ENCODE measurements at regions not wholly inside any gene's neighbourhood (a gene's known extent, or its start where the extent isn't known, plus 50 kb on each side); places are given as distances from the start of the nearest gene placed in this dataset.

DNA sequence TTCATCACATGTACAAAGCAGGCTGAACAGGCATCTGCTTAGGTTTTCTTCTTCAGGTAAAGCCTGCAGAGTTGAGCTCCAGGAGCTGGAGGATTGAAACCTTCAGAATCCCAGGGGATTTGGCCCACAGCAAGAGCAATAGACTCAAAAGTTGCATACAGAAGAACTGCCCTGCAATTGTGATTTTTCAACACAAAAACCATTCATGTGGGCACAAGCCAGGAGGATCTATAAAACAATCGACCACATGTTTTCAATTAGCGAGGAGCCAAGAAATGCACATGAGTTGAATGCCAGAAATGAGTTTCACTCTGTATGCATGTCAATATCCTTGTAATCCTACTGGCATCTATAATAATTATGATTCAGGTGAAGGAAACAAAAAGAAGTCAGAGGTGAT is 576.4 kb downstream of the HDGFL1 start:
- no peak for DNase-seq (ENCODE audit: low spot score)

DNA sequence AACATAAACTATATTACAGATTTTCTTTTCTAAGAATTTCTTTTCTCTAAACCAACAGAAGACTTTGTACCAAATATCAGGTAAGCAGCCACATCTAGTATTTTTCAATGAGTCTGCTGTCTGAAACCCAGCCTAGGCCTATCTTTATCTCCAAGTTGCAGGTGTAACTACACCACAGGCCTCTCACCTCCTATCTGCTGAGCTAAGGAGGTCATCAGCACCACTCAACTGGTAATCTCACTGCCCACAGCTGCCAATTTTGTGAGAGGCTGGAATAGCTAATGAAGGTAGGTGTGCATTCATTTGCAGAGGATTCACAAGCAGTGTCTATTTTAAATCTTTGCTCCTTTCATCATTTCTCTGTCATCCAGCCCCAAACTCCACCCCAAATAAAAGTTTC is 584.8 kb downstream of the HDGFL1 start:
- DNase-seq (ENCODE audit: low spot score), result no peak

DNA sequence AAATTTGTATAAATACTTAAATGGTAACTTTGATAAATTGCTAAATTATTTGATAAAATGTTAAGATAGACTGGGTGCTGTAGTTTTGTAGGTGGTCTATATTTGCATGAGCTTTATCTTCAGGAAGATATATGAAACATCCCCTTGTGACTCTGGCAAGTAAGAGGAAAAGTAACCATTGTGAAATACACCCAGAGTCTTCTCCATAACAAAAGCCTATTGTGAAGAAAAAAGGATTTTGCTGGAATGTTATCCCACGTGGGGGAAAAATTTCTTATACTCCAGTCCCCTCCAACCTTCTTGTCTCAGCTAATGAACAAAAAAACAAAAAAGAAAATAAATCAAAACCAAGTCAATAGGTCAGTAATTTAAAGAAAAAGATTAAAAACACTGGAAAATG is 600.7 kb downstream of the HDGFL1 start:
- DNase-seq (ENCODE audit: low spot score), result no peak

DNA sequence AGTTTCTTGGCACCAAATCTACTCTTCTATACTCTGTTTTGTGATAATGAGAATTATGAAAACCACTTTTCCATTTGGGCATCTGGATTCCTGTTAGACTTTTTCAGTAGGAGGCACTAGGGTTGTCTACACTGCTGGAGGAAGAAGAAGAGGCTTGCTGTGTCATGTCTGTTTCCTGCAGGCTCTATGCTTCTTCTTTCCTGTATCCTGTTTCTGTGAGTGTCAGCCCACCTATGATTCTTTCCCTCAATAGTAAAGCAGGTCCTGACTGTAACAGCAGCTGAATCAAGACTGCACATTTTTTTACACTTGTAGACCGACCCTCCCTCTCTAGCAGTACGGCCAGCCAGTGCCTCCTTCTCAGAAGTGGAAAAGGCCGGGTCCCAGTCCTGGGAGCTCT is 603.9 kb downstream of the HDGFL1 start:
- no peak for DNase-seq (ENCODE audit: low spot score)

DNA sequence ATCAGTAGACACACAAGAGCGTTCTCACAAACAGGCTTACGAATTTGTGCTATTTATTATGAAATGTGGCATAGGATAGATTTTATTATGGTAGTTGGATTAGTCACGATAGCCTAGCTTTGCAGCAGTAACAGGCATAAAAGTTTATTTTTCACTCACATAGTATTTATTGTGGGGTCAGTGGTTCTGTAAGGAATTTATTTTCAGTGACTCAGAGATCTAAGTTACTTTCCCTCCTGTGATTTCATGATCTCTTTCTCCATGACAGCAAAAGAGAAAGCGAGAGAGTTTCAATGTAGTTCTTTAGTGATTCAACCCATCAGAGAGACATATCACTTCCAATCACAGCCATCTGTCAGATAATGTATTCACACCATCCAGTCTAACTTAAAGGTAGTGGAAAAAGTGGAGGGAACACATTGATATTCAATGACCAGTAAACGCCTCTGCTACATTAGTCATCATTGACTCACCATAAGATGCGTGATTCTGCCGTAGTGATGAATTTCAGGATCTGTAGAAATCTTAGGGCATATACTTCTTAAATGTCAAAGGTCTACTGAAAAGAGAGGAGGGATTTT is 605.5 kb downstream of the HDGFL1 start:
- peak; percentile 25 for DNase-seq (ENCODE audit: low spot score)

DNA sequence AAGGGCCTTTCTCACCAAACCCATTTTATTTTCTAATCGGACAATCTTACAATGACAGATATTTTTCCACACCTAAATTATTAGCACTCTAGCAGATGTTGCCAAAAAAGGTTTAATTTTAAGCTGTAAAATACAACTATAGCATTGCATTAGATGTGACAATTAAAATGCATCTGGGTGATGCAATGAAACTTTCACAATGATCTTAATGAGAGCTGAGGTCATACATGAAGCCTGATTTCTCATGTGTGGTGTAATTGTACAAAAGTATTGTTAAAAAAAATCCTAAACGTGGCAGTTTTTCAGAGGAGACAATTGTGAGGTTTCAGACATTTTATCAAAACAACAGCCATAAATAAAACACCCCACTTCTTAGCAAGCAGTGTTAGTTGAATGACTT is 606.0 kb downstream of the HDGFL1 start:
- no peak for DNase-seq (ENCODE audit: low spot score)

DNA sequence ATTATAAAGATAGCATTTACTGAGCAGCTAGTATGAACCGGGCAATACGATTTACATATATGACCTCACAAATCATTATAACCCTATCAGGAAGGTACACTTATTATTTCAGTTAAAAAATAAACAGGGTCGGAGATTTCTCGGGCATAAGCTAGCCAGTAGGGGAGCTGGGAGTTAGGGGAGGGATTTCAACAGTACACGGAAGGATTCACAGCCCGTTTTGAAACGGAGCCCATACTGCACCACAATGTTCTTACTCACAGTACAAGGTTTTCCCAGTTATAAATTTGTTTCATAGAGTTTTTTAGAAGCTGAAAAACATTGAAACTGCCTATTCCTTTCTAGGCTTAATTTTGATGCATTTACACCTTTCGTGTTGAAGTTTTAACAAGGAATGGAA is 607.1 kb downstream of the HDGFL1 start:
- no peak for DNase-seq (ENCODE audit: low spot score)

DNA sequence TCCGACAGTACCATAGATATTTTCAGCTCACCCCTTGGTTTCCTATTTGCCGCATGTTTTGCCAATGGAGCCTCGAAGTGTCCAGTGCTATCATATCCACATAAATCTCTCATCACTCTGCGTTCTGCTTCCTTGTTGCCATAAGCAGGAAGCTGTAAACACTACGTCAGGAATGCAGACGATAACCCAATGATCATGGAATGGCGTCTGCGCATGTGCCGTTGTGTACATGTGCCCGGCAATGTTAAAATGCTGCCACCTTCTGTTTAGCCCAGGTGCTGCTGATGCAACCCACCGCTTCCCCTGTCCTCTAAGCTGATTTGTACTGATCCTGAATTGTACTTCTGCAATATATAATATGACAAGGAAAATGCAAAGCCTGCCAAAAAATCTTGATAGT is 607.5 kb downstream of the HDGFL1 start:
- peak; percentile 8 for DNase-seq (ENCODE audit: low spot score)

DNA sequence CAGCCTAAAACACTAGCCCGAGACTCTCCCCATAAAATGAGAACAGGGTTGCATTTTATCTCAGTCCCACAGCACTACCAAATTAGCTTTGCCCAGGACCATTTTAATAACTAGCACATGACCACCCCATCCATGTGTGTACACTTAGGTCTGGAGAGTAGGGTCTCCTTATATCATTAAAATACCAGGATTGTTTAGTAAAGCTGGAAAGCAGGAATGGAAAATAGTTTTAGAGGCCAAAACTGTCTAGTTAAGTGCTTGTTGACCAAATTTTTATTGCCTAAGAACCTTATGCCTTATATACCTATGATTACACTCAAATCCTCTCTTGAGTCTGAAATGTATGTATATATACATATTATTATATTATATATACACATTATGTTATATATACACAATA is 608.4 kb downstream of the HDGFL1 start:
- no peak for DNase-seq (ENCODE audit: low spot score)

DNA sequence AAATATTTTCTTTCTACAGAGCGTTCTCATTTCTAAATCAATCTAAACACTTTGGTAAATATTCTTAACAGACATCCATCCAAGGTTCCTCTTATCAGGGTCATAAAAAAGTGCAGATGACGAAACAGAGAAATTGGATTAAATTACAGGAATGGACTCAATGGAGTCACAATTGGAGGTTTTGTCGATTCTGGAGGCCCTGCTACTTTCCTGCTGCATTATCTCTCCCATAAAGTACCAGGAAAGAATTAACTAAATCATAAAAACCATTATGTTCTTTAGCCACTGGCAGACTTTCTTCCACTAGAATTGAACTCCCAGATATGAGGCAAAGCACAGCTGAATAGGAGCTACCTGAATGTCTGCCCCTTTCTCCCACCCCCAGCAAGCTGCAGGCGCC is 610.6 kb downstream of the HDGFL1 start:
- DNase-seq (ENCODE audit: low spot score), result no peak

DNA sequence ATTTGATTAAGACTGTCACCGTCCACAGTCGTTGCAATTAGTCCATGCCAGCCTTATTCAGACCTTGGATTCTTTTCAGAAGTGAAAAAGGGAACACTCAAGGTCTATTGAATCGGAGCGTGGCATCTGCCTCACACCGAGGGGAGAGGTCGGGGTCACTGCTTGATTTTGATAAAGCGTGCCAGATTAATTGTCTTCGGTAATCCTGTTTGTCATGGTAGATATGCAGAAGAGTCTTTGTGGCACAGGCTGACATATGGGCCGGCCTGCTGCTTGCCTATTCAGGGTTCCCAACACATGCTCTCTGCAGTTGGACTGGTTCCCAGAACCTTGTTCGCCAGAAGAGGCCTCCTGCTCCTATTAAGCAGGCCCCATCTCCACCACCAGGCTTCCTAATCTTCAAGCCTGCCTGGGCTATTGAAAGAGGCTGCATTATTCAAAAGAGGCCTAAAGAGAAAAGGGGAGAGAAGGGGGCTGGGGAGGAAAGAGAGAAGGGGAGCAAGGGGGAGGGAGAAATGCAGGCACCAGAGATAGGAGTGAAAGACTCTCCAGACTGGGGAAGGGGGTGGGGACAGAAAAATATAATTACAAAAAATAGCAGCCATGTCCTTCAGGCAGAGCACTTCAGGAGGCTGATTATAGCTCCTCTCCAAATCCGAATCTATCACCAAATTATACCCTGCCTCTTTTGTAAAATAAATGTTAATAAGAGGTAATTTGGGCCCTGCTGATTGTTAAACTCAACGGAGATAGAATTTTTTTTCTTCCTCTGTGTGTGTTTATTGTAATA is 611.3 kb downstream of the HDGFL1 start:
- DNase-seq (ENCODE audit: low spot score), result peak; percentile 21

DNA sequence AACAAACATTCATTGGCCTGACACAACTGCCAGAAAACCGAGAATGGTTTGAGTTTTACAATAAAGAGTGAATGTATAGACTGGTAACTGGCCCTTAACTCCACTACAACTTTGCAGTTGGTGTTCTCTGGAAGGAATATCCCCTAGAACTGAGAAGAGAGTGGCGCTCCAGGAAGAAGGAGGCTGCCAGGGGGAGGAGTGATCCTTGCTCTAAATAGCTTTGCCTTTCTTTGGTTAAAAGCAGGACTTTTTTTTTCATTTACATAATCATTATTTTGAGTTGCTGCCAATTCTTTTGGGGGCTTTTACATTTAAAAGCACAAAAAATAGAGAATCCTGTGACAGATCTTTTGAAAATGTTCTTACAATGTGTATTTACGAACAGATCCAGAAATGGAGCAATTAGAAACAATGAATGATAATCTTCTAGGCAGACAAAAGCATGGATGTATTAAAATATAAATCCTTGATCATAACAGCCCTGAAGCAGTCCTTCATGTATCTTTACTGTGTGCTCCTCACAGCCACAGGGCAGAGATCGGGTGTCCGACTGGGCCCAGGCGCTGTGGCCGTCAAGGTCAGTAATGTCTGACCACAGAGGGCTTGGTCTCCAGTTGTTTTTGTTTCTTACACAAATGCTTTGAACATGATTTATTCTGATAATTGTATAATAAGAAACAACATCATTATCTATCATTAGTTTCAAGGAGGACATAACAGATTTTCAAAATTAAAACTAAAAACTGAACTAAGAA is 612.2 kb downstream of the HDGFL1 start:
- DNase-seq (ENCODE audit: low spot score), result no peak

DNA sequence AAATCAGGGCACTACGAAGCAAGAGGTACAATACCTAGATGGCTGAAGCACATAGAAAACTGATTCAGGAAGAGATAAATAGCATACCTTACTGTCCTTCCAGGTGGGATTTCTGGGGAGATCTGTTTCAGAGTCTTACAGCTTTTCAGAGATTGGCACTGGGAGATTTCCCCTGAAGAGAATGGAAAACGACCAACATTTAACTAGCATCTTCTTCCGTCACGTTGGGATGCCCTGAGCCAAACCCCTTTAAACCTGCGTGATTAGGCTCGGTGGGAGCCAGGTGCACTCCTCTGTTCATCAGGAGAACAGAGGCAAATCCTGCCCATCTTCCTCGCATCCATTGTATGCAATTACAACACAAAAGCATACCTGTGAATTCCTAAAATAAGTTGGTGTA is 614.5 kb downstream of the HDGFL1 start:
- no peak for DNase-seq (ENCODE audit: low spot score)

DNA sequence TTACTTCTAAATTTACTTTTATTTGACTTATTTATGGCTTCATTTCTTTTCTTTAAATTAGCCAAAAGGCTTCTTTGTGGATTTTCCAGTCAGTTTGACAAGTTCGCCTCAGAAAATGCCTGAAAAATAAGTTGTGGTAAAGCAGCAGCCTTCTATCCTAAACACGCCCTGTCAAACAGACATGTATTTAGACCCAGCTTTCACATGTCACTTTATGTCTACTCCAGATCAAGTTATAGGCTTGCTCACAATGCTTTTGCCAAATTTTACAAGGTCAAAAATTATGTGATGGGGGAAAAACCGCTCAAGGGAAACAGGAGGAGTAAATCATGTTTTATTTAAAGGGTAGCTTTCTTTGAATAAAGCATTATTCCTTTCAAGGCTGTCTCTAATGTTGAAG is 615.0 kb downstream of the HDGFL1 start:
- DNase-seq (ENCODE audit: low spot score), result no peak

DNA sequence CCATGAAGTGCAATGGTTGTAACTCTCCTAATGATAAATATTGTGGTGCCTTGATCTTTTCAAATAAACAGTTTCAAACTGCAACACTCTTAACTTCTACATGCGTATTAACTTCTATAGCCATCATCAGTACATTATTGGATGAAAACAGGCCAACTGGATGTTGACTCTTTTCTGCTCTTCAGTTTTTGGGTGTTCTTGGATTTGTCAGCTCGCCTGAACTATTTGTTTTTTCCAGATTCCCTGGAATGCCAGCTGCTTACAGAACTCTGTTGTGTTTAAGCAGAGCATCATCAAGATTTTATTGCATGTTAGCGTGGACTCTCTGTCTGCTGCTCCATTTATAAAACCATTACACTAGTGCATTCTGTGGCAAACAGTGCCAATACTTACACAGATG is 626.1 kb downstream of the HDGFL1 start:
- no peak for DNase-seq (ENCODE audit: low spot score)

DNA sequence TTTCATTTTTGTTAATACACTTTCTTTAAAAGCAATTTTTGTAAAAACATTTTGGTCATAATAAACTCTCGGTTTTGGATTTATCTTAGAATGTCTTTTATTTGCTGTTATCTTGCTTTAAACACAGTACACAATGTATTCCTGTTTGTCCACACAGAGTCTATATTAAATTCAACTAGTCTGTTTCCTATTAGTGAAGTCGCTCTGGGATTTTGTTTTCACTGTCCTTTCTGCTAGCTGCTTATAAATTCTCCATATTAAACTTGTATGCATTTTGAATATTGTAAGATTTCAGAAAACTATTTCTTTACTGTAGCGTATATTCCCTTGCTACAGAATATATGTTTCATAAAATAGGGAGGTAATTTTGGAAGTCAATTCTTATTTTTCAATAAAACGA is 630.2 kb downstream of the HDGFL1 start:
- DNase-seq (ENCODE audit: low spot score), result no peak

DNA sequence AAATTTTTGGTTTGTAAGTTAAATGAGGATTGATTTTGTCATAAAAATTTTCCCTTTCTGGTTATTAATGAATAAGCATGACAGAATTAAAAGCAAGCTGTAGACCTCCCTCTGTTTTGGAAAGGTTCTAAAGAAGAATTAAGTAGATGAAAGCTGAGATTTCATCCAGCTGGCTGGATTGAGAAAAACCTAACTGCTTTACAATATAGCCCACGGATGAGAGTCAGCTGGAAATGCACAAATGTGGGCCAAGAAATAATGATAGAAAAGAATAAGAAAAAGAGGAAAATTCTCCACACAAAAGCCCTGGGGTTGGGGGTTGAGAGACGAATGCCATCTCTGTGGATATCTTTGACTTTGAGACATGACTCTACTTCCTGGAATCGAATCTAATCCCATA is 631.6 kb downstream of the HDGFL1 start:
- DNase-seq (ENCODE audit: low spot score), result no peak

DNA sequence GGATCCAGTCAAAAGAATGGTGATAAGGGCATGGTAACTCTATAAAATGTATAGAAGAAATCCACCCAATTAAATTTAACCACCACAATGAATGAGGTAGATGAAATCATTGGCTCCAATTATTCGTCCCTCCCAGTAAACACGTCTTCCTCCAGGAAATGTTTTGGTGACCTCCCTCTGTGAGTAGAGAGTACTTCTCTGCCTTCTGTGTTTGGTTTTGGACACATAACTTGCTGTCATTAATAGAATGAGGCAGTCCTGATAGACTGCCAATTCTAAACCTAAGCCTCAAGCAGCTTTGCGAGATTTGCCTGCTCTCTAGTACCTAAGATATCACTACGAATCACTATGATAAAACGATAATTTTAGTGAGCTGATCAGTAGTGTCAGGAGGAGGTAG is 632.8 kb downstream of the HDGFL1 start:
- DNase-seq (ENCODE audit: low spot score), result no peak

DNA sequence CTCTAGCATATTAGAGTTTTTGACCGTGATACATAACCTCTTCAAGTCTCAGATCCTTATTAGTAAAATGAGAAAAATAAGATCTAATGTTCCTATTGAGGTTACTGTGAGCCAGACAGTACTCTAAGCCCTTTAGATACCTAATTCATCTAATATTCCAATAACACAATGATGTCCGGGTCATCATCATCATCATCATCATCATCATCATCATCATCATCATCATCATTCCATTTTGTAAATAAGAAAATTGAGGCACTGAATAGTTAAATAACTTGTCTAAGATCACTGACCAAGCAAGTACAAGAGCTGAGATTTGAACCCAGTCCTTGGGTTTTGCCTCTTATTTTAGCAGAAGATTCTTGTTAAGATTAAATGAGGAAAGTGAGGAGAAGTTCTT is 643.0 kb downstream of the HDGFL1 start:
- no peak for DNase-seq (ENCODE audit: low spot score)

DNA sequence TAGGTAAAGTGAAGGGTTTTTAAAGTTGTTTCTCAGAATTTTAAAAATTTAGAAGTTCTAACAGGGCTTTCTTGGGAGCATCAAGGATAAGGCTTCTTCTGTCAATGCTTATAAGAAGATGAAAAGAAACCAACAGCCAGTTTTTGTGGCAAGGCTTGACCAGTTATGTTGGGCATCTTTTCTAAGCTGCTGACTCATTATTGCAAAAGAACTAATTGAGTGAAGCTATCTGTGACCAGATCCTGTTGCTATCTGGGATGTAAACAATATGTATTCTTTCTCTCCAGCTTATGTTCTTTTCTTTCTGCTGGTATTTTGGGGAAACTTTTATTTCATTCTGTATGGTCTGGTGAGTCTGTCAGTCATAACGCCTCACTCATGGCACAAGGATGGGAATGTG is 643.8 kb downstream of the HDGFL1 start:
- peak; percentile 6 for DNase-seq (ENCODE audit: low spot score)

DNA sequence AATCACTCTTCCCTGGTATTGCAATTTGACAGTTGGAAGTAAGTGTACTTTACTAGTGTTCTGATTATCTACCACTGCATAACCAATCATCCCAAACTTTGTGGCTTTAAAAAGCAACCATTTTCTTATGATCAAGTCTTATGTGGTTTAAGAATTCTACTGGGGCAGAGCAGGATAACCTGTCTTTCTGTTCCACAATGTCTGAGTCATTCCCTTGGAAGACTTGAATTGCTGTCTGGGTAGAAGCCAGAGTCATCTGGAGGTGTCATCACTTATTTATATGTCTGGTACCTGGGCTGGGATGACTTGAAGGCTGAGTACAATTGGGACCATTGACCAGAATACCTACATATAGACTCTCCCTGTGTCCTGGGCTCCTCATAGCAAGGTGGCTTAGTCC is 644.3 kb downstream of the HDGFL1 start:
- DNase-seq (ENCODE audit: low spot score), result no peak

DNA sequence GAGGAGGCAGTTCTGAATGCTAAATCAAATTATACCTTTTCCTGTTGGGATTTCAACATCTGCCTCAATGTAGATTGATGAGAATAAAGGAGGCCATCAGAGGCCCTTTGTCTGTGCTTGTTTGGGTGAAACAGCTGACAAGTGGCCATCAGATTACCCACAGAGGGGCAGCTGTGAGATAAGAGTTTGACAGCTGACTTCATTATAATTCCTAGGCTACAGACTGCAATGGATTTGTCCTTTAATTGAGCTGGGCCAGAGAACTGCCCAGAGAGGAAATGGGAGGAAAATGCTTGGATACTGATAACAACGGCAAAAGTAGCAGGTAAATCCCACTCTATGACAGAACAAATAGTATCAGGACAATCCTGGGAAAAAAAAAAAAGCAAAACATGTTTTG is 649.4 kb downstream of the HDGFL1 start:
- DNase-seq (ENCODE audit: low spot score), result no peak

DNA sequence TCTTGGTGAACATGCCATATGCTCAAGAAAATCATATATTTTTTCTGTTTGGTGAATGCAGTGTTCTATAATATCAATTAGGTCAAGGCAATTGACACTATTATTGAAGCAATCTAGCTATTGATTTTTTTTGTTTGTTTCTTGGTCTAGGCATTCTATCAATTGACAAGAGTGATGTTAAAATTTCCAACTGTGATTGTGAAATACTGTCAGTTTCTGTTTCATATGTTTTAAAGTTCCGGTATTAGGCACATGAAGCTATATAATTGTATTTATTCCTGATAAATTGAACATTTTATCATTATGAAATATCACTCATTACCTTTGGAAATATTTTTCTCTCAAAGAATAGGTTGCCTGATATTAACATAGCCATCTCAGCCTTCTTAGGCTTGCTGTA is 653.4 kb downstream of the HDGFL1 start:
- no peak for DNase-seq (ENCODE audit: low spot score)
